ENCODE measurements at regions not wholly inside any gene's neighbourhood (a gene's known extent, or its start where the extent isn't known, plus 50 kb on each side); places are given as distances from the start of the nearest gene placed in this dataset.
"Not testable (repeated sequence)": the region's sequence is repeated elsewhere in the genome, so short reads cannot be mapped to it uniquely, and the experiment has no call there.

GRCh38 chr2:83253848-83254247, 1205.2 kb downstream of the SUCLG1 start:
- DNase-seq (ENCODE audit: low spot score) = no peak

- no peak for DNase-seq (ENCODE audit: low spot score)
Observed at GRCh38 chr2:83251321-83251872, 1207.7 kb downstream of the SUCLG1 start.

GRCh38 chr2:83245806-83246537, 1213.1 kb downstream of the SUCLG1 start:
- DNase-seq (ENCODE audit: low spot score) = not testable (repeated sequence)

DNA sequence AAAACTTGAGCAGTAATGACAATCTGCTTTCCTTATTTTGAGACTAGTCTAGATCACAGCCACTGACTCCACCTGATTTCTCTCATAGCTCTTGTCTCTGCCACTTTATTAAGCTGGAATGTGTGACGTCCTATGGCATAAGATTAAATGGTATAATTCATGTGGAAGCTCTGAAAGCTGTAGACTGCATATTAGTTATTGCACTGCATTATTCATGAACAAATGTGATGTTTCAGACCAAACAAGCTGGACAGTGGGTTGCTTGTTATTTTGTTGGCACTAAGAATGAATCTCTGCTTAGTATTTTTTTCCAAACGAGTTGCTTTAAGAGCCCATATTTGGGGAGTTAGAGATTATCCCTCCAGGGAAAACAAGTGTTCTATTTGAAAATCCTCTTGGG, 1218.5 kb downstream of the SUCLG1 start:
- no peak for DNase-seq (ENCODE audit: low spot score)

GRCh38 chr2:83238111-83238510, 1221.0 kb downstream of the SUCLG1 start:
- no peak for DNase-seq (ENCODE audit: low spot score)

DNA sequence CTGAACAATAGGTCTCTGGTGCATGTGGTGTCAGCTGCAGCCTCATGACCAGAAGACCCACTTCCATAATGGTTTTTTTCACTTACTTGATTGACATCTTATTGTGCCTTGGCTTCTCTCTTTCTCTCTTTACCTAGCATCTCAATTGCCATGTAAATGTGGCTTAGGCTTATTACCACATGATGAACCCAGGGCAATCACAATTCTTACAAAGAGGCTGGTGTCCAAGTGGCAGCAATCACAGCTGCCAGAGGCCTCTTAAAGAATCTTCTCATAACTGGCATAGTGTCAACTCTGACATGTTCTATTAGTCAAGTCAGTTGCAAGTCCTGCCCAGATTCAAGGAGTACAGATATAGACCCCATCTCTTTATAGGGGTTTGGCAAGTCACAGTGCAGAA, 1224.8 kb downstream of the SUCLG1 start:
- DNase-seq (ENCODE audit: low spot score) = no peak

DNA sequence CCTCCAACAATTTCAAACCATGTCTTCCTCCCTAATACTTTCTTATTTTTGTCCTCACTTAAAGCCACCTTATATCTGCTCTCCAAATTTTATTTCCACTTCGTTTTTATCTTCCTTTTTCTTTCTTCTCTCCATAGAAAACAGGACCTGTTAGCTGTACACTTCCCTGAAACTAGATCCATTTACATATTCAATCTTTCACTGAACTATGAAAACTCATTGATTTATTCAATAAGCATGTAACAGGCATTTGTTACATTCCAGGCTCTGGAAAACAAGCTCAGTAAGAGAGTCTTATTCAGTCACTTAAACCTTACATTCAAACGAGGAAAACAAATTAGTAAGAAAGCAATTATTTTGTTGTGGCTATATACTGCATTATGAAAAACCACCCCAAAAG, 1225.3 kb downstream of the SUCLG1 start:
- DNase-seq (ENCODE audit: low spot score) = no peak

DNA sequence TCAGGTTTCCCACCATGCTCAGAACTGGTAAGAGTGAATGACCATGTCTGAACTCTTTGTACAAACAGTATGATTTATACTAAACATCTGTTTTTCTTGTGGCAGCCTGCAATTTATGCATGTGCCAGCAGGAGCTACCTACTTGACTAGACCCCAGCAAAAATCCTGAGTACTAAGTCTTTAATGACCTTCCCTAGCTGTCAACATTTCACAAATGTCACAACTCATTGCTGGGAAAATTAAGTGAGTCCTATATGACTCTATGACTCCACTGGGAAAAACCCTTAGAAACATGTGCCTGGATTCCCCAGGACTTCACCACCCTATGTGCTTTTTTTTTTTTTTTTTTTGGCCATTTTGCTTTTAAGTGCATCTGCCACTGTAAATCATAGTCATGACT, 1225.8 kb downstream of the SUCLG1 start:
- no peak for DNase-seq (ENCODE audit: low spot score)

DNA sequence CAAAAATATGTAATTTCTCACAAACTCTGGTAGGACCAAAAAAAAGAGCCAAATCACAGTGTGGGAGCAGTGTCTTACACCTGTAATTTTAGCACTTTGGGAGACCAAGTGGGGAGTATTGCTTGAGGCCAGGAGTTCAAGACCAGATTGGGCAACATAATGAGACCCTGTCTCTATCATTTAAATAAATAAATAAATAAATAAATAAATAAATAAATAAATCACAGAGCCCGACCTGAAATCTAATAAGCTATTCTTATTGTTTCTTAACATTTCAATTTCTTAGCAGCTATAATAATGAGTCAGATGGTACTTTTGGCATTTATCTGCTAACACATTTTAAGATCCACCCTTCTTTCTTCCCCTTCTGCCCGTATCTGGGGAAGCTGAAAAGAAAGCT, 1229.6 kb downstream of the SUCLG1 start:
- no peak for DNase-seq (ENCODE audit: low spot score)

DNA sequence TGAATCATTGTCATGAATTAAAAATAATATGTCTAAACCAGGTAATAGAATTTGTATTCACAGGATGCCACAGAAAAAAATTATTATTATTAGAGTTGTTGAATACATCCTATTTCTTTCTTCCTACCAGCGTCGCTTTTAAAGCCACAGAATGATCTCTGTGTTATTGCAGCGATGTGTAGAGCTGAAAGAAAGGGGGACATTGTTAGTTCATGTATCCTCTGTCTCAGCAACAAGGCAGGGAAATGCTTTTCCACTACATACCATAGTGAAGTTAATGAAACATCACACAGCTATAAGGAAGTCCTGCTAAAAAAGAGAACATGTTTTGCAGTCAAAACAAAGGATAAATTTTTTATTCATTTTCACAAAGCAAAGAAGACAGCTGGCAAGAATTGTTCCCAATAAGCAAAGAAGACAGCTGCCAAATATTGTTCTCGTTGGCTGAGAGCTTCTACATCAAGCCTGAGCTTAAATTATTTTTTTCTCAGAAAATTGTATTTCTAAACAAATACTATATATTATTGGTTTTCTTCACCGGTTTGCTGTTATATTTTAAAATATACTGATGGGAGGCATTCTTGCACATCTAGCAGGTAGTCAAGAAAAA, 1234.4 kb downstream of the SUCLG1 start:
- no peak for DNase-seq (ENCODE audit: low spot score)

DNA sequence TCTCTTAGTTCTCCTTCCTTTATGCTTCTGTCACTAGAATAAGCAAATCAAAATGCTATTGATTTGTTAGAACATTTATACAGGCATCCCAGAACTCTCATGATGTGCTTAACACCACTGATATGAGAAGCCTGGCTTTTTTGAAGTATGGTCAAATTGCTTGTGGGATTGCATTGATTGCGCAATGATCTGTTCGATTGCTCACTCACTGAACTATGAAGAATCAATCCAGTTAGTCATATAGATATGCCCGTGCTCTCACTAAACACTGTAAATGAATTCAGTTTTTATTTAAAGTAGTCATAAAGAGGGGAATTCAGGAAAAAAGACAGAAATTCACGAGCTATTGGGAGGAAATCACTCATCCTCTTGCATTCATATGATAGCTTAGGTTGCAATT, 1237.8 kb downstream of the SUCLG1 start:
- no peak for DNase-seq (ENCODE audit: low spot score)

GRCh38 chr2:83217854-83218253, 1241.2 kb downstream of the SUCLG1 start:
- no peak for DNase-seq (ENCODE audit: low spot score)

- no peak for DNase-seq (ENCODE audit: low spot score)
Observed at GRCh38 chr2:83196225-83196624, 1262.9 kb downstream of the SUCLG1 start.

DNA sequence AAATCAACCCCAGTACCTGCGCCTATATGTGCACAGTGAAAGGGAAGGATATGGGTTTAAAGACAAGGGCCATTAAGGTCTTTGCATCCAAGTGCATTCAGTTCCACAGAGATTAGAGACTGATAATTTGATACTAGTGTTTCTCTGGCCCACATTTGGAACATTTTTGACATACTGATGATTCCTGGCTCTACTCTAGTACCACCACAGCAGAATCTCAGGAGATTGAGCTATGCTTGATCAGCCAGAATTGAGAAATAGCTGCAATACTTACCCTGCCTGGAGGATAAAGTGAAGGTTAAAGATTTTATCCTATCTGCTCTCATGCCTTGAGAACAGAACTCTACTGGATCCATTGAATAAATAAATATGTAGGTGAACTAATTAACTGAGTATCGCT, 1267.8 kb downstream of the SUCLG1 start:
- no peak for DNase-seq (ENCODE audit: low spot score)

GRCh38 chr2:83186105-83186760, 1272.8 kb downstream of the SUCLG1 start:
- no peak for DNase-seq (ENCODE audit: low spot score)

DNA sequence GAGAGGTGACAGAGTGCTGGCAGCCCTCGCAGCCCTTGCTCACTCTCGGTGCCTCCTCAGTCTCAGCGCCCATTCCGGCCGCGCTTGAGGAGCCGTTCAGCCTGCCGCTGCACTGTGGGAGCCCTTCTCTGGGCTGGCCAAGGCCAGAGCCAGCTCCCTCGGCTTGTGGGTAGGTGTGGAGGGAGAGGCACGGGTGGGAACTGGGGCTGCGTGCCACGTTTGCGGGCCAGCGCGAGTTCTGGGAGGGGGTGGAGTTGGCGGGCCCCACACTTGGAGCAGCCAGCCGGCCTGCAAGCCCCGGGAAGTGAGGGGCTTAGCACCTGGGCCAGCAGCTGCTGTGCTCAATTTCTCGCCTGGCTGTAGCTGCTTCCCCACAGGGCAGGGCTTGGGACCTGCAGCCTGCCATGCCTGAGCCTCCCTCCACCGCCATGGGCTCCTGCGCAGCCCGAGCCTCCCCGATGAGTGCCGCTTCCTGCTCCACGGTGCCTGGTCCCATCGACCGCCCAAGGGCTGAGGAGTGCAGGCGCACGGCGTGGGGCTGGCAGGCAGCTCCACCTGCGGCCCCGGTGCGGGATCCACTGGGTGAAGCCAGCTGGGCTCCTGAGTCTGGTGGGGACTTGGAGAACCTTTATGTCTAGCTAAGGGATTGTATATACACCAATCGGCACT, 1278.1 kb downstream of the SUCLG1 start:
- not testable (repeated sequence) for DNase-seq (ENCODE audit: low spot score)

DNA sequence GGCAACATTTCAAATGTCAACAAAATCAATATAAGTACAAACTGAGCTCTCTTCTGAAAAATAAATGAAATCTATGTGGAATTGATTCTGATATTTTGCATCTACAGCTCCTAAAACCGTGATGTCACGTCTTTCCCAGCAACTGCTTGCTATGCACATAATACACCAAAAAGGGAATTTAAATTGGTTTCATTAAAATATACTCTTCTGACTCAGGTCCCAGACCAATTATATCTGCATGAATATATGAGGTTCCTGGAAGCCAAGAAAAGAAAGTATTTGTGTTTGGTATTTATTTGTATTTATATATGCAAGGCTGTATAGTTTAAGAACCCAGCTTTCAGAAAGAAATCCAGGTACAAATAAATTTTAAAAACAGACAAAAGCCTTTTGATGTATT, 1282.5 kb downstream of the SUCLG1 start:
- no peak for DNase-seq (ENCODE audit: low spot score)

GRCh38 chr2:83172841-83173240, 1286.2 kb downstream of the SUCLG1 start:
- no peak for DNase-seq (ENCODE audit: low spot score)

GRCh38 chr2:83168377-83168776, 1290.7 kb downstream of the SUCLG1 start:
- DNase-seq (ENCODE audit: low spot score) = no peak

DNA sequence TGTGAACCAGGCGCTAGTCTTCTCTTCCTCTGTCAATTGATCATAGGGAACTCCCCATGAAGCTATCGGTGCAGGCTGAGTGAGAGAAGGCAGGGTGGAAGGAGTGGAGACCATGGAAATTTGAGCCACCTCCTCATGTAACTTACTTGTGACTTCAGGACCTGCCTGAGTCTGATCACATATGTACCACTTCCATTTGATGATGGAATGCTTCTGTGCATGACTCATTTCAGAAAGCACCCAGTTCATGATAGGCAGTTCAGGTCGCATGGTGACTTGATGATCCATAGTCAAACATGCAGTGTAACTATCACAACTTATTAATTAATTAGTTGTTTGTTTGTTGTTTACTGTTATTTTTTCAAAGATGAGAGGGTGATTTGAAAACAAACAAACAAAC, 1296.7 kb downstream of the SUCLG1 start:
- no peak for DNase-seq (ENCODE audit: low spot score)

GRCh38 chr2:83160571-83160970, 1298.5 kb downstream of the SUCLG1 start:
- no peak for DNase-seq (ENCODE audit: low spot score)

DNA sequence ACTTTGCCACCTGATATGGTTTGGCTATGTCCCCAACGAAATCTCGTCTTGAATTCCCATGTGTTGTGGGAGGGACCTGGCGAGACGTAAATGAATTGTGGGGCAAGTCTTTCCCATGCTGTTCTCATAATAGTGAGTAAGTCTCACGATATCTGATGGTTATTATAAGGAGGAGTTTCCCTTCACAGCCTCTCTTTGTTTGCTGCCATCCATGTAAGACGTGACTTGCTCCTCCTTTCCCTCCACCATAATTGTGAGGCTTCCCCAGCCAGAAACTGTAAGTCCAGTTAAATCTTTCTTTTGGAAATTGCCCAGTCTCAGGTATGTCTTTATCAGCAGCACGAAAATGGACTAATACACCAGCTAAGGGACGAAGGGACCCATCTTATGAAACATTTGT, 1303.3 kb downstream of the SUCLG1 start:
- DNase-seq (ENCODE audit: low spot score) = no peak

DNA sequence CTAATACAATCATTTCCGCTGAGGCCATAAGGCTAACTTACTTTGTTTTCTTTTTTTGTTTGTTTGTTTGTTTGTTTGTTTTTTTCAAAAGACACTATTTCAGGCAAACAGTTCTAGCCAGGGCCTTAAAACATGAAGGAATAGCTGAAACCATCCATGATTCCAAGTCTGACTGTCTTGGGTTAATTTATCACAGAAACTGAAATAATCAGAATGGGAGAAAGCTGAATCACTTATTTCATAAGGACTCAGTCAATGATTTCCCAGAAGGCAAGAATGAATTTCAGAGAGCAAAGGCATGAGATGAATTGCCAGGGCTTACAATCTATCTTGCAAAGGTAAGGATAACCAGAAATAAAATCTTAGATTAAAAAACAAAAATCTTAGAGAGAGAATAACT, 1315.1 kb downstream of the SUCLG1 start:
- no peak for DNase-seq (ENCODE audit: low spot score)
